Endothelial cell of umbilical vein (primary cell): ENCODE measurements at regions not wholly inside any gene's neighbourhood (a gene's known extent, or its start where the extent isn't known, plus 50 kb on each side); places are given as distances from the start of the nearest gene placed in this dataset.

Experiments used
- CTCF ChIP-seq, 2 donors: IDR thresholded peaks; 1 replicate in 1 of 2; 2 replicates in 1 of 2; pipeline ENCODE4 v1.5.1; 2011; ENCODE audit warnings: low read length in 2 of 2, mild to moderate bottlenecking in 2 of 2, moderate library complexity in 2 of 2, control low read depth in 1 of 2, inconsistent platforms in 1 of 2, low read depth in 1 of 2; ENCODE audit not compliant: insufficient read depth in 1 of 2; ENCODE audit errors: extremely low read depth in 1 of 2
- EZH2 ChIP-seq: IDR thresholded peaks from 2 replicates; pipeline ENCODE4 v1.6.1; 2012; ENCODE audit warnings: borderline replicate concordance, low read depth, mild to moderate bottlenecking, moderate library complexity, low read length, inconsistent platforms; ENCODE audit not compliant: severe bottlenecking
- FOS ChIP-seq: IDR thresholded peaks from 2 replicates; pipeline ENCODE4 v1.6.1; 2011; ENCODE audit warnings: mild to moderate bottlenecking, low read length, moderate library complexity, borderline replicate concordance; ENCODE audit not compliant: insufficient read depth
- JUN ChIP-seq: IDR thresholded peaks from 2 replicates; pipeline ENCODE4 v1.6.1; 2011; ENCODE audit warnings: borderline replicate concordance, low read depth; ENCODE audit not compliant: insufficient read length, insufficient read depth
- MAX ChIP-seq: IDR thresholded peaks from 2 replicates; pipeline ENCODE4 v1.6.1; 2011; ENCODE audit not compliant: insufficient read depth, insufficient read length
- MYC ChIP-seq: IDR thresholded peaks from one replicate; pipeline ENCODE4 v1.6.1; 2011; ENCODE audit warnings: mild to moderate bottlenecking, low read depth, low read length
- POLR2A ChIP-seq: IDR thresholded peaks from 2 replicates; pipeline ENCODE4 v1.6.1; 2012; ENCODE audit warnings: low read depth, mild to moderate bottlenecking, control low read depth, low read length
- POLR2AphosphoS5 ChIP-seq: IDR thresholded peaks from 2 replicates; pipeline ENCODE4 v1.6.1; 2012; ENCODE audit warnings: low read depth, mild to moderate bottlenecking, control low read depth, low read length, moderate library complexity; ENCODE audit not compliant: insufficient read depth

- TF ChIP-seq CTCF (IDR thresholded peaks at IDR 0.05; ENCODE audit: extremely low read depth in 1 of 2, insufficient read depth in 1 of 2, low read depth in 1 of 2, low read length in 2 of 2) (no peak), POLR2A (no peak), EZH2 (no peak), POLR2AphosphoS5 (no peak), MAX (no peak), JUN (no peak), MYC (no peak), FOS (no peak)
These were observed 286.9 kb downstream of the PLK2 start for GRCh38 chr5:58172946-58173345.
